Keratinocyte (primary cell): ENCODE measurements at regions not wholly inside any gene's neighbourhood (a gene's known extent, or its start where the extent isn't known, plus 50 kb on each side); places are given as distances from the start of the nearest gene placed in this dataset.

Experiments used
- DNase-seq: peaks from one replicate; pipeline ENCODE4 v3.0.0-alpha.2; 2011; ENCODE audit warnings: low read depth, missing footprints, low spot score
- FAIRE-seq: peaks from 2 replicates; lab custom pipeline; 2011; peaks lifted over from hg19 to GRCh38; lab: Jason Lieb, UNC
- H2AFZ ChIP-seq: 2 replicates; pipeline ENCODE4 v1.6.0; 2012; ENCODE audit warnings: low read length, control low read depth, inconsistent platforms; ENCODE audit not compliant: control insufficient read depth
- H3K27ac ChIP-seq: 2 replicates; pipeline ENCODE4 v1.5.1; 2011; ENCODE audit warnings: low read length; ENCODE audit not compliant: control insufficient read depth, insufficient read depth
- H3K27me3 ChIP-seq: 3 replicates; pipeline ENCODE4 v1.6.0; 2011; ENCODE audit warnings: low read length; ENCODE audit not compliant: control insufficient read depth, insufficient read depth; ENCODE audit errors: extremely low read depth
- H3K36me3 ChIP-seq, 2 experiments: 2 replicates in 1 of 2; 3 replicates in 1 of 2; pipeline ENCODE4 v1.5.1; 2011; ENCODE audit warnings: low read length in 2 of 2, mild to moderate bottlenecking in 1 of 2; ENCODE audit not compliant: control insufficient read depth in 2 of 2, insufficient read depth in 2 of 2; ENCODE audit errors: extremely low read depth in 1 of 2
- H3K4me1 ChIP-seq: 3 replicates; pipeline ENCODE4 v1.5.1; 2011; ENCODE audit warnings: low read length; ENCODE audit not compliant: control insufficient read depth, insufficient read depth; ENCODE audit errors: extremely low read depth
- H3K4me2 ChIP-seq: 3 replicates; pipeline ENCODE4 v1.6.0; 2011; ENCODE audit warnings: low read depth, low read length; ENCODE audit not compliant: control insufficient read depth, insufficient read depth; ENCODE audit errors: extremely low read depth
- H3K4me3 ChIP-seq, 3 experiments: fragments of 200-600 bp in 1 of 3; sonication (generic) in 1 of 3; 2 replicates in 2 of 3; 3 replicates in 1 of 3; pipeline ENCODE4 v1.5.1; 2011 to 2016; ENCODE audit warnings: low read length in 3 of 3, mild to moderate bottlenecking in 3 of 3, control low read depth in 2 of 3, inconsistent platforms in 1 of 3, low read depth in 1 of 3, mixed read lengths in 1 of 3, mixed run types in 1 of 3, moderate library complexity in 1 of 3; ENCODE audit not compliant: control insufficient read depth in 2 of 3, insufficient read depth in 2 of 3; ENCODE audit errors: extremely low read depth in 1 of 3
- H3K79me2 ChIP-seq: 2 replicates; pipeline ENCODE4 v1.6.0; 2012; ENCODE audit warnings: low read length; ENCODE audit not compliant: control insufficient read depth, insufficient read depth
- H3K9ac ChIP-seq: 3 replicates; pipeline ENCODE4 v1.6.0; 2011; ENCODE audit warnings: low read length; ENCODE audit not compliant: control insufficient read depth, insufficient read depth; ENCODE audit errors: extremely low read depth
- H3K9me1 ChIP-seq: 3 replicates; pipeline ENCODE4 v1.6.0; 2011; ENCODE audit warnings: low read length; ENCODE audit not compliant: control insufficient read depth, insufficient read depth; ENCODE audit errors: extremely low read depth
- H3K9me3 ChIP-seq: 2 replicates; pipeline ENCODE4 v1.5.1; 2012; ENCODE audit warnings: low read depth, low read length; ENCODE audit not compliant: control insufficient read depth
- H4K20me1 ChIP-seq: 3 replicates; pipeline ENCODE4 v1.6.0; 2011; ENCODE audit warnings: low read length; ENCODE audit not compliant: control insufficient read depth, insufficient read depth; ENCODE audit errors: extremely low read depth
- CTCF ChIP-seq, 3 experiments: IDR thresholded peaks in 1 of 3; conservative IDR thresholded peaks in 1 of 3; optimal IDR thresholded peaks in 1 of 3; 2 replicates in 2 of 3; 3 replicates in 1 of 3; pipeline versions ENCODE3 to v1.5.1; 2011; ENCODE audit warnings: low read length in 3 of 3, mild to moderate bottlenecking in 3 of 3, moderate library complexity in 2 of 3, control low read depth in 1 of 3, inconsistent platforms in 1 of 3; ENCODE audit not compliant: insufficient read depth in 2 of 3; ENCODE audit errors: extremely low read depth in 1 of 3
- EZH2 ChIP-seq: IDR thresholded peaks from one replicate; pipeline ENCODE4 v1.6.1; 2012; ENCODE audit warnings: inconsistent platforms, mild to moderate bottlenecking, low read length, moderate library complexity
- dilution Hi-C: fragments of 300-500 bp; cut with MboI; formaldehyde crosslinking; loops from one replicate; pipeline ENCODE4 v1.7.0; 2020; ENCODE audit warnings: low sequenced_read_pairs; ENCODE audit not compliant: extremely low pct_ligation_motif_present

GRCh38 chr17:77003699-77004098 is 135.5 kb downstream of the MGAT5B start:
- Histone ChIP-seq H3K36me3 (no peaks in the 10 kb centered on the region), H3K27me3 (peaks cover 18% of the 10 kb centered on the region), H3K9me1 (no peaks in the 10 kb centered on the region), H3K9ac (no peak overlapping the region), H2AFZ (no peak overlapping the region), H3K9me3 (no peaks in the 10 kb centered on the region), H4K20me1 (no peaks in the 10 kb centered on the region), H3K4me1 (no peaks in the 10 kb centered on the region), H3K4me3 (no peak overlapping the region), H3K79me2 (no peaks in the 10 kb centered on the region), H3K27ac (no peak overlapping the region), H3K4me2 (no peak overlapping the region)
- TF ChIP-seq EZH2 = no peak
- no peak for TF ChIP-seq CTCF (optimal IDR thresholded peaks at IDR 0.05 in 1 of 3, IDR thresholded peaks at IDR 0.05 in 1 of 3, conservative IDR thresholded peaks at IDR 0.05 in 1 of 3; ENCODE audit: extremely low read depth in 1 of 3, insufficient read depth in 2 of 3, low read length in 3 of 3)
- DNase-seq (no peak), FAIRE-seq (no peak)
- dilution Hi-C loops = no loop called here

- dilution Hi-C loops = no loop called here
- Histone ChIP-seq H3K4me3 (no peak overlapping the region), H4K20me1 (no peaks in the 10 kb centered on the region), H3K27ac (no peak overlapping the region), H3K27me3 (peaks cover 18% of the 10 kb centered on the region), H3K79me2 (no peaks in the 10 kb centered on the region), H3K4me1 (no peaks in the 10 kb centered on the region), H3K4me2 (no peak overlapping the region), H3K36me3 (no peaks in the 10 kb centered on the region), H3K9me1 (no peaks in the 10 kb centered on the region), H2AFZ (no peak overlapping the region), H3K9ac (no peak overlapping the region), H3K9me3 (no peaks in the 10 kb centered on the region)
- DNase-seq (no peak), FAIRE-seq (no peak)
- TF ChIP-seq CTCF (optimal IDR thresholded peaks at IDR 0.05 in 1 of 3, IDR thresholded peaks at IDR 0.05 in 1 of 3, conservative IDR thresholded peaks at IDR 0.05 in 1 of 3; ENCODE audit: extremely low read depth in 1 of 3, insufficient read depth in 2 of 3, low read length in 3 of 3) (no peak), EZH2 (no peak)
These were observed 133.7 kb upstream of the SEC14L1 start for GRCh38 chr17:77006971-77007649.
